C4-2B (cell line): ENCODE measurements at regions not wholly inside any gene's neighbourhood (a gene's known extent, or its start where the extent isn't known, plus 50 kb on each side); places are given as distances from the start of the nearest gene placed in this dataset.

Experiments
- ZFX ChIP-seq: fragments of 450-650 bp; IDR thresholded peaks from 2 replicates; pipeline ENCODE4 v1.6.1; 2017
- TF ChIP-seq, protein P1 (sequence below): fragments of 450-650 bp; conservative IDR thresholded peaks from 2 replicates; pipeline ENCODE4 v1.5.1; 2017; ENCODE audit warnings: mild to moderate bottlenecking

DNA sequence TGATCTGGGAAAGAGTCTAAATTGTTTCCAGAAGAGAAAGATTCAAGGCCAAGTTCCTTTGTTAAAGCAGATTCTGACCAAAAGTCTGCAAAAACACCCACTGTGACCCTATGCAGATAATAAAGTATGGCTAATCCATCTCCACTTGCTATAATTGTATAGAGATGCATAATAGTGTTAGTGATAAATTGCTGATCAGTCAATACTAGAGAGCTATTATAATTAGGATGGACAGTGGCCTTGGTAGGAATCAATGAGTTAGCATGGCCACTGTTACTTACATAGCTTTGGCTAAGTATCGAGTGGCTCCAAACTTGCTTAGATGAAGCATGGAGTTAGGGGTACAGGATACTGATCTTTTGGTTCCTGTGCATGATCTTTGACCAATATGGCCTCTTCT is 683.4 kb upstream of the MEF2C start:
- TF ChIP-seq, protein P1, sequence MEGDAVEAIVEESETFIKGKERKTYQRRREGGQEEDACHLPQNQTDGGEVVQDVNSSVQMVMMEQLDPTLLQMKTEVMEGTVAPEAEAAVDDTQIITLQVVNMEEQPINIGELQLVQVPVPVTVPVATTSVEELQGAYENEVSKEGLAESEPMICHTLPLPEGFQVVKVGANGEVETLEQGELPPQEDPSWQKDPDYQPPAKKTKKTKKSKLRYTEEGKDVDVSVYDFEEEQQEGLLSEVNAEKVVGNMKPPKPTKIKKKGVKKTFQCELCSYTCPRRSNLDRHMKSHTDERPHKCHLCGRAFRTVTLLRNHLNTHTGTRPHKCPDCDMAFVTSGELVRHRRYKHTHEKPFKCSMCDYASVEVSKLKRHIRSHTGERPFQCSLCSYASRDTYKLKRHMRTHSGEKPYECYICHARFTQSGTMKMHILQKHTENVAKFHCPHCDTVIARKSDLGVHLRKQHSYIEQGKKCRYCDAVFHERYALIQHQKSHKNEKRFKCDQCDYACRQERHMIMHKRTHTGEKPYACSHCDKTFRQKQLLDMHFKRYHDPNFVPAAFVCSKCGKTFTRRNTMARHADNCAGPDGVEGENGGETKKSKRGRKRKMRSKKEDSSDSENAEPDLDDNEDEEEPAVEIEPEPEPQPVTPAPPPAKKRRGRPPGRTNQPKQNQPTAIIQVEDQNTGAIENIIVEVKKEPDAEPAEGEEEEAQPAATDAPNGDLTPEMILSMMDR: no peak
- no peak for TF ChIP-seq ZFX
